GM18507 (cell line): ENCODE measurements at regions not wholly inside any gene's neighbourhood (a gene's known extent, or its start where the extent isn't known, plus 50 kb on each side); places are given as distances from the start of the nearest gene placed in this dataset.

Experiments used
- DNase-seq: peaks from one replicate; pipeline ENCODE4 v3.0.0; 2011; ENCODE audit warnings: low read depth; ENCODE audit not compliant: insufficient read length; ENCODE audit errors: extremely low spot score
- FAIRE-seq: peaks from 2 replicates; lab custom pipeline; 2011; peaks lifted over from hg19 to GRCh38; lab: Jason Lieb, UNC

- DNase-seq, result no peak
- FAIRE-seq, result no peak
Measured at GRCh38 chr9:87080512-87081264, 133.4 kb upstream of the GAS1 start.

- no peak for DNase-seq
- no peak for FAIRE-seq
Measured at GRCh38 chr9:87081503-87081902, 134.2 kb upstream of the GAS1 start.

DNA sequence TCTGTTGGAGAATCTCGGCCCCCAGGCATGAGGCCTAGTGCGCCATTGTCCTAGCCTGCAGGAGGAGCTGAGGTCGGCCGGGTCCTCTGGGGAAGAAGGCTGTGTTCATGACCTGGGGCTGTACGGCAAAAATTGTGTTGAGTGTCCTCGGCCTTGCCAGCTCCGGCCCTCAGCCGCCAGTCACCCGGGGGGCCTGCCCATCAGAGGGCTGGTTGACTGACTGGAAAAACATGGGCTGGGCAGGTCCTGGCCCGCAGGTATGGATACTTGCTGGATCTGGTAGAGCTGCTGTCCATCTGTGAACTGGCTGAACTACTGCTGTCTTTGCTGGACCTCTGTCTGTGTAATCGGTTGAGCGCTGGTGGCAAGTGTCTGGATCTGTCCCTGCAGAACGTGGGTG, 136.7 kb upstream of the GAS1 start:
- FAIRE-seq, result no peak
- DNase-seq, result no peak

- DNase-seq (no peak), FAIRE-seq (no peak)
Measured at GRCh38 chr9:87084407-87084806, 137.1 kb upstream of the GAS1 start.

DNA sequence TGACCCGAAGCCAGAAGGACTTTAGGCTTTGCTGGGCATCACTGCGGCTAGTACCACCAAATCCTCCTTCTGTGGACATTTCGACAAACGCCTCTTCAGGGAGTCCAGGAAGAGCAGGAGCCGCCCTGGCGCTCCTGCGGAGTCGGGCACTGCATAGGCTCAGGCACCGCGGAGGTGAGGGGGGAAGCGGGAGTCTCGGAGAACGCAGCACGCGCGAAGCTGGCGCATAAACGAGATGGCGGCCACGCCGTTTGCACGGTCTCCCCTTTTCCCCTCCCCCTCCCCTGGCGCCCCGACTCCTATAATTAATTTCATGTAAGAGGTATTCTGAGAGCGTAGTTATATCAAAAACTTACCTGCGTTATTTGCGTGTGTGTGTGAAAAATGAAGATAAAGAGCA, 137.8 kb upstream of the GAS1 start:
- no peak for DNase-seq
- no peak for FAIRE-seq

GRCh38 chr9:87085521-87085920, 138.2 kb upstream of the GAS1 start:
- no peak for FAIRE-seq
- DNase-seq, result no peak

DNA sequence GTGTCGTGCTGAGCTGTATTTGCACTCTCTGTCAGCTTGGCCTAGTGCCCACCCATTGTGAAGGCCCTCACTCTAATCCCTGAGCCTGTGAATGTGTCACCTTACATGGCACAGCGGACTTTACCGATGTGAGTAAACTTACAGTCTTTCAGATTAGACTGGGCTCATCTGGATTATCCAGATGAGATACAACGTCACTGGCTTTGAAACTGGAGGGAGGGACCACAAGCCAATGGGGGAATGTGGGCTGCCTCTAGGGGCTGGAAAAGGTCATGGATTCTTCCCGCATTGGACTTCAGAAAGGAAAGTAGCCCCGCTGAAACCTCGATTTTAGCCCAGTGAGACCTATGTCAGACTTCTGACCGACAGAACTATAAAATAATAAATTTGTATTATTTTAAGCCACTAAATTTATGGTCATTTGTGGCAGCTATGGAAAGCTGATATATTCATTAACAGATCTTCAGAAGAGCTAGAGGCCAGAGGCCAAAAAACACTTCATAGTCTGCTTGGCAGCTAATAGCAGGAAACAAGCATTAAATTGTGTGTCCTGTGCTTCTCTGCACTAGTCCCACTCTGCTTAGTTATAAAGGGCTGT, 139.0 kb upstream of the GAS1 start:
- DNase-seq, result no peak

GRCh38 chr9:87087197-87087596, 139.9 kb upstream of the GAS1 start:
- DNase-seq (no peak), FAIRE-seq (no peak)

More for the DNA sequence above, 139.0 kb upstream of the GAS1 start:
- no peak for FAIRE-seq

DNA sequence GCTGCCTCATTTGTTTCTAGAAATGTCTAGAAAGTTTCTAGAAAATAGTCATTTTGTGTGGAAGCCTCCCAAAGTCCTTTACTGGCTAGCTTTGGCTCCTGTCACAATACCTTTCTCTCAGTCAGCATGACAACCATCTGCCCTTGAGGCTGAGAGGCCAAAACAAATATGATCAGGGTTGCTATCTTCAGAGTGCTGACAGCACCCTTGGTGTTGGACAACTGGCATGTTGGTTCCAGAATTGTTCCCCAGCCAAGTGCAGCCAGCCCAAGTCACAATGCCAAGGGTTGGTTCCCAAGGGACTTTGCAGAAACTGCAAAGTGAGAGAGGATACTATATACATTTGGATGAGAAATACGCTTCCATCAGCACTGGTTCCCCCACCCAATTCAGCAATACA, 140.9 kb upstream of the GAS1 start:
- FAIRE-seq, result no peak
- DNase-seq, result no peak

GRCh38 chr9:87088621-87089365, 141.5 kb upstream of the GAS1 start:
- DNase-seq (no peak), FAIRE-seq (no peak)

DNA sequence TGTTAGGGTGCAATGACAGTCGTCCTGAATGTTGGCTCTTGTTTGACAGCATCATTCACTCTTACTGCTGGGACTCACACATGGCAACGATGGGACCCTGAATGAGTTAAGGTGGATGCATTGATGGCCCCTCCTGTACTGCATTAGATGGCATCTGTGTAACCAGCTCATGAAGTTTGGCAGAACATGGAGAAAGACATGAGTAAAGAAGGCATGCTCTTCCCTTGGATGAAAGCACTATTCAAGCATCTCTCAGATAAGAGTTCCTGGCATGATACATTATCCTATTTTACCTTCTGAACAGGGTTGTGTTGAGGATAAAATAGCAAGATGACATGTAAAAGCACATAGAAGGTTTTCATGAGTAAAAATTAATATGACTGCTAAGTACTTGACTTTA, 142.2 kb upstream of the GAS1 start:
- FAIRE-seq (no peak), DNase-seq (no peak)

GRCh38 chr9:87089929-87090328, 142.6 kb upstream of the GAS1 start:
- no peak for DNase-seq

DNA sequence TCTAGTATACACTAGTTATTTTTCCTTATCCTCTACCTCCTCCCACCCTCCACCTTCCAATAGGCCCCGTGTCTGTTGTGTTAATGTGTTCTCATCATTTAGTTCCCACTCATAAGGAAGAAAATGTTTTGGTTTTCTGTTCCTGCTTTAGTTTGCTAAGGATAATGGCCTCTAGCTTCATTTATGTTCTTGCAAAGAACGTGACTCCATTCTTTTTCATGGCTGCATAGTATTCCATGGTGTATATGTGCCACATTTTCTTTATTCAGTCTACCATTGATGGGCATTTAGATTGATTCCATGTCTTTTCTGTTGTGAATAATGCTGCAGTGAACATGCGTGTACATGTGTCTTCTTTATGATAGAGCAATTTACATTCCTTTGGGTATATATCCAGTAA, 146.5 kb upstream of the GAS1 start:
- FAIRE-seq (no peak), DNase-seq (no peak)

More at GRCh38 chr9:87089929-87090328, 142.6 kb upstream of the GAS1 start:
- no peak for FAIRE-seq

- FAIRE-seq, result no peak
- DNase-seq, result no peak
Measured at GRCh38 chr9:87095951-87096350, 148.6 kb upstream of the GAS1 start.

- FAIRE-seq (no peak), DNase-seq (no peak)
Measured at GRCh38 chr9:87096506-87096905, 149.2 kb upstream of the GAS1 start.

GRCh38 chr9:87097238-87097637, 149.9 kb upstream of the GAS1 start:
- no peak for FAIRE-seq

DNA sequence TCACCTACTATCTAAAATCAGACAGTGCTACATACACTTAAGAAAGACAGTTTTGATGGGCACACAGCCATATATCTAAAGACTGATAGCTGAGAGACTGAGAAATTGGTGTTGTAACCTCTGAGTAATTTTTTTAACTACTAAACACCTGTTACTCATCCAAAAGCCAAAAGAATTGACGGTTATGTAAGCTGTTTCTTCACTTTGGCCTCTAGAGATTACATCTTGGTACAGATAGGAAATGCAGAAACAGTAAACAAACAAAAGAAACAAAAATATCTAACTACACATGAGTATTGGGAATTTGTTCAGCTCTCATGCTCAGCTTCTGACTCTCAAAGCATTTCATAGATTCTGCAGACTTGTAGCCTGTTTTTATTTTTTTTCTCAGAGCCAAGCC, 152.1 kb upstream of the GAS1 start:
- DNase-seq (no peak), FAIRE-seq (no peak)

More at GRCh38 chr9:87097238-87097637, 149.9 kb upstream of the GAS1 start:
- DNase-seq, result no peak

DNA sequence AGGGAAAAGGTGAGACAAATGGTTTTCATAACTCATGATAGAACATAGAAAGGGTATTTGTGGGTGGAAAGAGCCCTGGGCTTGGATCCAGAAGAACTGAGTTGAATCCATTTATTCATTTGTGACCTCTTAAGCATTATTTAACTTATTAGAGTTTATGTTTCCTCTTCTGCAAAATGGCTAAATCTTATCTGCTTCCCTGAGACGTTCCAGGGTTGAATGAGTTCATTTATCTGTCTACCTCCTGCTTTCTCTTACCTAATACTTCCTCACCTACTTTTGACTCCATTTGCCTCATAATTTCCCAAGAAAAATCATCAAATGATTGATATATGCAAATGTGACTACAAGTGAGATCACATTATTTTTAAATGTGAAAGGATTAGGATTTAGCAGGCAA, 152.7 kb upstream of the GAS1 start:
- FAIRE-seq (no peak), DNase-seq (no peak)

DNA sequence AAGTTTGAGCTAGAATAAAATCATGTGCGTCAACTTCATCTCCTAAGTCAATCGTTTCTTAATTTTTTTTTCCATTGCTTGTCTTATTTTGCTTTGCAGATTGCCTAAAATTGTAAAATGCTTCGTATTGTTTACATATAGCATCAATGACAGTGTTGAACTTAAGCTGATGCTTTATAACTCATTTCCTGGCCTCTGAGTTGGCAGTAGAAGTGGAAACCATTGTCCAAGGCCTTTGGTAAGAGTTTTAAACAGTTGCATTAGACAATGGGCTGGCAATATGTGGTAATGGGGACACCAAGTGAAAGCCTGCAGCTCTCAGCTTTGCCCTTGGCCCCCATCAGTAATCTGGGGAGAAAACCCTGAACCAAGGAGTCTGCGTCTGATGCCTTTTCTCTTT, 154.8 kb upstream of the GAS1 start:
- DNase-seq (no peak), FAIRE-seq (no peak)

GRCh38 chr9:87107072-87107471, 159.8 kb upstream of the GAS1 start:
- no peak for FAIRE-seq
- DNase-seq, result no peak

DNA sequence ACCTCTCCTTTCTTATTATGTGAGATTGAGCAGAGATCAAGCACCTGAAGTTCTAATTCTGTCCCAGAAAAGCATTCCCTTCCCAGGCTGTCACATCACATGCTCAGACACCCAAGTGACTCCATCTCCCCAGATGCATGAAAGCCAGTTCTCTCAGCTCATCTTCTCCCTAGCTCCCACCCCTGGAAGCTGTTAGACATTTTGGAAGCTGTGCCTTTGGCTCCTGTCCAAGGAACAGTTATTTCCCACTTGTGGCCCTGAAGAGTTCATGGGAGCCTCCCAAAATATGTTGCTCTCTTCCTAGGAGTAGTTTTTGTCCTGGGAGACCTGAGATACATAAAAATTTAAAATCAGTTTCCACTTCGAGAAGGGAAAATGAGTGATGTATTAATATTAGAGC, 161.4 kb upstream of the GAS1 start:
- FAIRE-seq (no peak), DNase-seq (no peak)
